GM18526 (cell line): ENCODE measurements at regions not wholly inside any gene's neighbourhood (a gene's known extent, or its start where the extent isn't known, plus 50 kb on each side); places are given as distances from the start of the nearest gene placed in this dataset.

Experiments
- POLR2A ChIP-seq: IDR thresholded peaks from 3 replicates; pipeline ENCODE4 v1.6.1; 2011; ENCODE audit not compliant: insufficient read length; ENCODE audit errors: extremely low read depth

- no peak for TF ChIP-seq POLR2A
Measured at GRCh38 chr6:25062070-25062811, 126.5 kb upstream of the RIPOR2 start.

GRCh38 chr6:25064006-25064405, 128.2 kb upstream of the RIPOR2 start:
- TF ChIP-seq POLR2A, result no peak

DNA sequence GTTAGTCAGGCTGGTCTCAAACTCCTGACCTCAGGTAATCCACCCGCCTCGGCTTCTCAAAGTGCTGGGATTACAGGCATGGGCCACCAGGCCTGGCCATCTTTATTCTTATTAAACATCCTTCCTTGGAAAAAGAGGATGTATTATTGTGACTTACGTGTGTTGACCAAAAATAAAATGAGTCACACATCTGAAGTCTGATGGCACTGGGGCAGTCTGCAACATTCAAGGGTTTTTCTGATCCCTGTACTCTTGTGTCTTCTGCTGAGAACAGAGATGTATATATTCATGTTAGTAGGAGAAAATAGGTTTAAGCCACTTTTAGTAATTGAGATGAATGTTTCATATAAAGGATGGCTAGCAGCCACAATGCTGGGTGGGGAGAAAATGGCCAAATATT, 129.9 kb upstream of the RIPOR2 start:
- TF ChIP-seq POLR2A, result no peak

GRCh38 chr6:25066593-25066992, 130.8 kb upstream of the RIPOR2 start:
- TF ChIP-seq POLR2A, result no peak

- TF ChIP-seq POLR2A, result no peak
Measured at GRCh38 chr6:25068866-25069265, 133.1 kb upstream of the RIPOR2 start.

DNA sequence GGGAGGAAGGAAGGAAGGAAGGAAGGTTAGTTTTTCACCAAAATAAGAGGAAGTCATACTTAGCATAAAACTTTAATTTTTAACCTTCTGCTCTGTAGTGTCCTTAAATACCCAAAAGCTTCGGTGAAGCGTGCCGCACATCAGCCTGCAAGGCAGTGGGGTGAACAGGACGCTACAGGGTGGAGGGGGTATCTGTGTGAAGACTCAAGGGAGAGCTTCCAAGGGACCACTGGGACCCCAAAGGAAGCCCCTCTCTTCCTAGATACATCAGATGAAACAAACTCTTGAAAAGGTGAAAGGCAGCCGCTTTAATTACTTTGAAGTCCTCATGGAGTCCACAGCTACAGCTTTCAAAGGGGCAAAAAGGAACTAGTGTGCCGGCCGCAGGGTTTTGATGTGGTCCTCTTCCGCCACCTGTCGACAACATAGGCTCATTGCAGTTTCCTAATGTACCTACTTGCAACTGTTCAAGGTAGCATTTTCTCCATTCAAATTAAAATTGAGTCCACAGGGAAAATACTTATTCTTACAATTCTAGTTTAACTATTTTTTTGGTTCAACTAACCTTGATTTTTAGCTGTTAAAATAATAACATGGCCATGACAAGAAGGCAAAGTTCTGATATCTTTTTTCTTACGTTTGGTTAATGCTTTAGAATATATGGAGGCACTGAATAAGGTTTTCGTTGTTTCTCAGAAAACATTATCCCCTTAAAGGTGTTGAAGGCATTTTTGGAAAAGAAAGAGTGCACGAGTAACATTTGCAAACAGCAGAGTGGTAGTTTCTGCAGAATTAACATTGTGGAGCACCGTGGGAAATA, 135.0 kb upstream of the RIPOR2 start:
- TF ChIP-seq POLR2A, result no peak

DNA sequence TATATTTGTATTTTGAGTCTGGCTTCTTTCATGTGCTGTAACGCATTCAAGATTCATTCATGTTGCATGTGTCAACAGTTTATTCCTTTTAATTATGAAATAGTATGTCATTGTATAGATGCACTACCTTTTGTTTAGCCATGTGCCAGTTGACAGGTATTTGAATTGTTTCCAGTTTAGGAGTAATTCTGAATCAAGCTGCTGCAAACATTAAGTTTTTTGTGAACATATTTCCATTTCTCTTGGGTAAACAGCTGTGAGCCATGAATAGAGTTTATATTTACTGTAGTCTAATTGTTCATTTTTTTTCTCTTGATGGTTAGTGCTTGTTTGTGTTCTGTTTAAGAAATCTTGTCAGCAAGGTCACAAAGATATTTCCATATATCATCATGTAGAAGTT, 142.4 kb upstream of the RIPOR2 start:
- no peak for TF ChIP-seq POLR2A

DNA sequence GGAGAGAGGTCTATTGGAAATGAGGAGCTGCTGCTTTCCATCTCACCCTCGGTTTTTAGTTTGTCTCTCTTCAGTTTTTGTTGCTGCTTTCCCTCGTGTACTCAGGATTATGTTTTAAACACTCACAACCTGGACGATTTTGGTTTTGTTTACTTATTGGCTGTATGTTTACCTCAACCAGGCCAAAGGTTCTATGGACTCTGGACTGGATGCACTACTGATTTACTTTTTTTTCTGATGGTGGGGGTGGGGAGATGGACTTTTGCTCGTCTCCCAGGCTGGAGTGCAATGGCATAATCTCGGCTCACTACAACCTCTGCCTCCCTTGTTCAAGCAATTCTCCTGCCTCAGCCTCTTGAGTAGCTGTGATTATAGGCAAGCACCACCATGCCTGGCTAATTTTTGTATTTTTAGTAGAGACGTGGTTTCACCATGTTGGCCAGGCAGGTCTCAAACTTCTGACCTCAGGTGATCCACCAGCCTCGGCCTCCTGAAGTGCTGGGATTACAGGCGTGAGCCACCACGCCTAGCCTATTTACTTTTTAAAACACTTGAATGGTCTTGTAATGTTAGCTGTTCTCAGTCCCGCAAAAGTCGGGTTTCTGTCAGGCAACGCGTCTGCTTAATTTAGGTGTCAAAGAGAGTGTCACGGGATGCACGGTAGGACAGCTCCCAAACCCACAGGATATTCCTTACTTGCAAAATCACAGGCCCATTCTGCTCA, 148.2 kb upstream of the RIPOR2 start:
- no peak for TF ChIP-seq POLR2A

DNA sequence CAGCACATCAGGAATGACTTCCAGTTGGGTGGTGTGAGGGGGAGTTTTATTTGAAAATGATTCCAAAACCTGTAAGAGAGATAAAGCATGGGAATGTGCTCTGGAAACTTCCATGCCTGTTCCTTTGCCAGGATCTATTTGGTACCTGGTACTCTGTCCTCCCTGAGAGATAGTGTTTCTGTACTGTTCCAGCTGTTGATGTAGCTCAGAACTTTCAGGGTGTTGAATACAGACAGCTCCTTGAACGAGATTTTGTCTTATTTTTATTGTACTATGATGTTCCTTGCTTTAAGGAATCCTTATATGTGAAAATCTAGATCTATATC, 148.7 kb upstream of the RIPOR2 start:
- no peak for TF ChIP-seq POLR2A

DNA sequence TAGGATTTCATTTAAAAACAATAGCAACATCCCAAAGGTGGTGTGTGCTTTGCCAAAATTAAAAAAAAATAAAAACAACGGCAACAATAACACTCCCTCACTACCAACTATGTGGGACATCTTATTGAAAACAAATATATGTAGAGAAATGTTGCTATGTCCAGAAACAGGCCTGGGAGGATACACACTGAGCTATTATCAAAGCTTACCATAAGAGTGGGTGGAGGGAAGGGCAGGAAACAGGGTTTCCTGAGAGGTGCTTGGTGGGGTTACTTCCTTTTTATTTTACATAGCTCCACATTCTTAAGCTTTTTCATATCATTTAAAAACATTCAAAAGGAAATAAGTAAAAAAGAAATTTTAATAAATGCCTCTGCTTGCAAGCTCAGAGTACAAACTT, 150.0 kb upstream of the RIPOR2 start:
- TF ChIP-seq POLR2A, result no peak

- no peak for TF ChIP-seq POLR2A
Measured at GRCh38 chr6:25086500-25087091, 150.8 kb upstream of the RIPOR2 start.

DNA sequence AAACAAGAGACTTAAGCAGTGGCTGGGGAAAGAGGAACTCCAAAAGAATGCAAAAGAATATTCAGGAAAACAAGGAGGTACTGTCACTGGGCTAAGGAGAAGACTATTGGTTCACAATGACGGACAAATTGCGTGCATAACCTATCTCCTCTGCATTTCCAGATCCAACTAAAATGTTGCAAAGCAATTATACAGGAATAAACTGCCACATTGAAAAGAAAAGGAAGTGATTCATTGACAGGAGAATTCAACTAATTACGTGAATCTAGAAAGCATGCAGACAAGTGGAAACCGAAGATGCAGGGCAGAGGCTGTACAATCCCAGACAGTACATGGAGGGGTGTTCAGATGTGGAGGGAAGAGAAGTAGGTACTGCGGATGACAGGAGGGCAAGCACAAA, 152.8 kb upstream of the RIPOR2 start:
- no peak for TF ChIP-seq POLR2A

DNA sequence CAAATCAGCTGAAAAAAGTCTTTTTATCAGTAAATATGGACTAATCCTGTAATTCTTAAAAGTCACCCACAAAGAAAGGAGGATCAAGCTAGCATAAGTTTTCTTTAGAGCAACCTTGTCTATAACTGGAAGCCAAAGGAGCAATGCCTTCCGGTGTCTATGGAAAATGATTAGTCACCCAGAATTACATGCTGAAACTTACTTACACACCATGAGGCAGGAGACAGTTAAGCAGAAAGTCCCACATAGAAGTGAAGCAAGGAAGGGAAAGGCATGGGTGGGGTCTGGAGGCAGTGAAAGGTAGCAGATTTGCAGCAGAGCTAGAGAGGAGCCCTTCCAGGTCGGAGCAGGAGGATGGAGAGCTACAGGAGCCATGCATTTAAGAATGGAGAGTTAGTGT, 153.7 kb upstream of the RIPOR2 start:
- no peak for TF ChIP-seq POLR2A

DNA sequence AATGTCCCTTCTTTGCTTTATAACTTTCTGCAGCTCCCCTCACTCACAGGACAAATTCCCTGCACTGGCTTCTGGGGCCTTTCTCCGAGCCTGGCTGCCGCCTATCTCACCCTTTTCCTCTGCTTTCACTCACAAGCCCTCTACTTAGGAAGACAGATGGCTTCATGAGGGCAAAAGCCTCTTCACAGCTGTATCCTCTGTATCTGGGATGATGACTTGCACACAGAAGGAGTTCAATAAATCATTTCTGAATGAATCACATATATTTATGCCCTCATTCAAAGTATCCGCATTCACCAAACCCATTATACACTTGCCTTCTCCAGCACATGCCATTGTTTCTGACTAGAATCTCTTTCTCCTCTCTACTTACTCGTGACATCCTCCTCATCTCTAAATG, 159.0 kb upstream of the RIPOR2 start:
- TF ChIP-seq POLR2A, result no peak

- no peak for TF ChIP-seq POLR2A
Measured at GRCh38 chr6:25100288-25100687, 164.5 kb upstream of the RIPOR2 start.

- TF ChIP-seq POLR2A, result no peak
Measured at GRCh38 chr6:25103603-25104002, 167.8 kb upstream of the RIPOR2 start.
